Upper lobe of left lung (tissue), 4 donors: ENCODE measurements at regions not wholly inside any gene's neighbourhood (a gene's known extent, or its start where the extent isn't known, plus 50 kb on each side); places are given as distances from the start of the nearest gene placed in this dataset.

Source experiments
- CTCF ChIP-seq, 6 experiments: fragments of 450-650 bp in 4 of 6; fragments of 200-600 bp in 2 of 6; sonication (generic) in 2 of 6; IDR thresholded peaks; one replicate each; pipeline ENCODE4 v1.5.1; 2016 to 2019; ENCODE audit warnings: antibody characterized with exemption in 6 of 6
- EP300 ChIP-seq, 4 donors: sonication (generic); formaldehyde crosslinking; IDR thresholded peaks; one replicate each; pipeline ENCODE4 v1.5.1; 2017; ENCODE audit warnings: antibody characterized with exemption in 4 of 4, control low read depth in 2 of 4

GRCh38 chr13:22049384-22049783 lies 378.5 kb downstream of the FGF9 start:
- no peak for TF ChIP-seq CTCF (IDR thresholded peaks at IDR 0.05)
- no peak for TF ChIP-seq EP300 (IDR thresholded peaks at IDR 0.05)
